ENCODE measurements at regions not wholly inside any gene's neighbourhood (a gene's known extent, or its start where the extent isn't known, plus 50 kb on each side); places are given as distances from the start of the nearest gene placed in this dataset.

- DNase-seq (ENCODE audit: low read depth, low spot score): no peak
- H3K36me3 ChIP-seq (ENCODE audit: insufficient read depth, low read length): no peaks in the 10 kb centered on the region
- TF ChIP-seq POLR2AphosphoS5 (IDR thresholded peaks at IDR 0.05; ENCODE audit: borderline replicate concordance, low read depth, low read length) (no peak), FOXP2 (optimal IDR thresholded peaks at IDR 0.05; ENCODE audit: control extremely low read depth, extremely low read length, insufficient read depth) (no peak), EZH2 (IDR thresholded peaks at IDR 0.05) (no peak)
- H3K9me3 ChIP-seq (ENCODE audit: low read depth, low read length): no peaks in the 10 kb centered on the region
- no peak overlapping the region for H3K4me3 ChIP-seq
- no peak overlapping the region for H3K27ac ChIP-seq
- no peak overlapping the region for H3K9ac ChIP-seq (ENCODE audit: insufficient read length)
Measured at GRCh38 chr4:26083987-26084386, 170.0 kb downstream of the SMIM20 start.

- Histone ChIP-seq H3K4me3 (no peak overlapping the region), H3K36me3 (ENCODE audit: insufficient read depth, low read length) (no peaks in the 10 kb centered on the region), H3K27ac (no peak overlapping the region), H3K9ac (ENCODE audit: insufficient read length) (no peak overlapping the region), H3K9me3 (ENCODE audit: low read depth, low read length) (no peaks in the 10 kb centered on the region)
- no peak for TF ChIP-seq EZH2 (IDR thresholded peaks at IDR 0.05)
- TF ChIP-seq POLR2AphosphoS5 (IDR thresholded peaks at IDR 0.05; ENCODE audit: borderline replicate concordance, low read depth, low read length): no peak
- TF ChIP-seq FOXP2 (optimal IDR thresholded peaks at IDR 0.05; ENCODE audit: control extremely low read depth, extremely low read length, insufficient read depth): no peak
- DNase-seq (ENCODE audit: low read depth, low spot score): no peak
Measured at GRCh38 chr4:26084414-26084813, 170.4 kb downstream of the SMIM20 start.

- Histone ChIP-seq H3K9me3 (ENCODE audit: low read depth, low read length) (no peaks in the 10 kb centered on the region), H3K36me3 (ENCODE audit: insufficient read depth, low read length) (no peaks in the 10 kb centered on the region), H3K4me3 (no peak overlapping the region), H3K27ac (no peak overlapping the region), H3K9ac (ENCODE audit: insufficient read length) (no peak overlapping the region)
- DNase-seq (ENCODE audit: low read depth, low spot score): no peak
- TF ChIP-seq FOXP2 (optimal IDR thresholded peaks at IDR 0.05; ENCODE audit: control extremely low read depth, extremely low read length, insufficient read depth) (no peak), POLR2AphosphoS5 (IDR thresholded peaks at IDR 0.05; ENCODE audit: borderline replicate concordance, low read depth, low read length) (no peak), EZH2 (IDR thresholded peaks at IDR 0.05) (no peak)
Measured at GRCh38 chr4:26085551-26085950, 171.5 kb downstream of the SMIM20 start.

- Histone ChIP-seq H3K9me3 (ENCODE audit: low read depth, low read length) (no peaks in the 10 kb centered on the region), H3K4me3 (no peak overlapping the region), H3K27ac (no peak overlapping the region), H3K9ac (ENCODE audit: insufficient read length) (no peak overlapping the region), H3K36me3 (ENCODE audit: insufficient read depth, low read length) (no peaks in the 10 kb centered on the region)
- no peak for DNase-seq (ENCODE audit: low read depth, low spot score)
- TF ChIP-seq EZH2 (IDR thresholded peaks at IDR 0.05) (no peak), FOXP2 (optimal IDR thresholded peaks at IDR 0.05; ENCODE audit: control extremely low read depth, extremely low read length, insufficient read depth) (no peak), POLR2AphosphoS5 (IDR thresholded peaks at IDR 0.05; ENCODE audit: borderline replicate concordance, low read depth, low read length) (no peak)
Measured at GRCh38 chr4:26086621-26087441, 172.8 kb downstream of the SMIM20 start.

- TF ChIP-seq POLR2AphosphoS5 (IDR thresholded peaks at IDR 0.05; ENCODE audit: borderline replicate concordance, low read depth, low read length) (no peak), EZH2 (IDR thresholded peaks at IDR 0.05) (no peak), FOXP2 (optimal IDR thresholded peaks at IDR 0.05; ENCODE audit: control extremely low read depth, extremely low read length, insufficient read depth) (no peak)
- no peaks in the 10 kb centered on the region for H3K9me3 ChIP-seq (ENCODE audit: low read depth, low read length)
- no peak overlapping the region for H3K9ac ChIP-seq (ENCODE audit: insufficient read length)
- no peaks in the 10 kb centered on the region for H3K36me3 ChIP-seq (ENCODE audit: insufficient read depth, low read length)
- no peak for DNase-seq (ENCODE audit: low read depth, low spot score)
- H3K4me3 ChIP-seq: no peak overlapping the region
- no peak overlapping the region for H3K27ac ChIP-seq
Measured at GRCh38 chr4:26088433-26088928, 174.5 kb downstream of the SMIM20 start.

GRCh38 chr4:26093551-26093950 is 179.5 kb downstream of the SMIM20 start:
- no peaks in the 10 kb centered on the region for H3K9me3 ChIP-seq (ENCODE audit: low read depth, low read length)
- TF ChIP-seq FOXP2 (optimal IDR thresholded peaks at IDR 0.05; ENCODE audit: control extremely low read depth, extremely low read length, insufficient read depth): no peak
- TF ChIP-seq POLR2AphosphoS5 (IDR thresholded peaks at IDR 0.05; ENCODE audit: borderline replicate concordance, low read depth, low read length): no peak
- TF ChIP-seq EZH2 (IDR thresholded peaks at IDR 0.05): no peak
- no peak overlapping the region for H3K9ac ChIP-seq (ENCODE audit: insufficient read length)
- H3K4me3 ChIP-seq: no peak overlapping the region
- no peak overlapping the region for H3K27ac ChIP-seq
- H3K36me3 ChIP-seq (ENCODE audit: insufficient read depth, low read length): no peaks in the 10 kb centered on the region
- DNase-seq (ENCODE audit: low read depth, low spot score): no peak

- no peaks in the 10 kb centered on the region for H3K36me3 ChIP-seq (ENCODE audit: insufficient read depth, low read length)
- TF ChIP-seq EZH2 (IDR thresholded peaks at IDR 0.05) (no peak), FOXP2 (optimal IDR thresholded peaks at IDR 0.05; ENCODE audit: control extremely low read depth, extremely low read length, insufficient read depth) (no peak), POLR2AphosphoS5 (IDR thresholded peaks at IDR 0.05; ENCODE audit: borderline replicate concordance, low read depth, low read length) (no peak)
- no peaks in the 10 kb centered on the region for H3K9me3 ChIP-seq (ENCODE audit: low read depth, low read length)
- no peak overlapping the region for H3K9ac ChIP-seq (ENCODE audit: insufficient read length)
- DNase-seq (ENCODE audit: low read depth, low spot score): no peak
- no peak overlapping the region for H3K27ac ChIP-seq
- H3K4me3 ChIP-seq: no peak overlapping the region
Measured at GRCh38 chr4:26094076-26094475, 180.1 kb downstream of the SMIM20 start.

GRCh38 chr4:26094911-26095310 is 180.9 kb downstream of the SMIM20 start:
- TF ChIP-seq FOXP2 (optimal IDR thresholded peaks at IDR 0.05; ENCODE audit: control extremely low read depth, extremely low read length, insufficient read depth) (no peak), EZH2 (IDR thresholded peaks at IDR 0.05) (no peak), POLR2AphosphoS5 (IDR thresholded peaks at IDR 0.05; ENCODE audit: borderline replicate concordance, low read depth, low read length) (no peak)
- Histone ChIP-seq H3K9ac (ENCODE audit: insufficient read length) (no peak overlapping the region), H3K4me3 (no peak overlapping the region), H3K36me3 (ENCODE audit: insufficient read depth, low read length) (no peaks in the 10 kb centered on the region), H3K9me3 (ENCODE audit: low read depth, low read length) (no peaks in the 10 kb centered on the region), H3K27ac (no peak overlapping the region)
- DNase-seq (ENCODE audit: low read depth, low spot score): no peak
